Urothelium cell line (cell line): ENCODE measurements at regions not wholly inside any gene's neighbourhood (a gene's known extent, or its start where the extent isn't known, plus 50 kb on each side); places are given as distances from the start of the nearest gene placed in this dataset.
A peak's percentile ranks its signal among the peaks of the same experiment; 100 is the strongest.
"Not testable (repeated sequence)": the region's sequence is repeated elsewhere in the genome, so short reads cannot be mapped to it uniquely, and the experiment has no call there.

Experiments used
- DNase-seq: peaks from one replicate; pipeline ENCODE4 v3.0.0; 2011; ENCODE audit warnings: low spot score, mixed read lengths
- FAIRE-seq: peaks from 2 replicates; lab custom pipeline; 2011; peaks lifted over from hg19 to GRCh38; lab: Jason Lieb, UNC

DNA sequence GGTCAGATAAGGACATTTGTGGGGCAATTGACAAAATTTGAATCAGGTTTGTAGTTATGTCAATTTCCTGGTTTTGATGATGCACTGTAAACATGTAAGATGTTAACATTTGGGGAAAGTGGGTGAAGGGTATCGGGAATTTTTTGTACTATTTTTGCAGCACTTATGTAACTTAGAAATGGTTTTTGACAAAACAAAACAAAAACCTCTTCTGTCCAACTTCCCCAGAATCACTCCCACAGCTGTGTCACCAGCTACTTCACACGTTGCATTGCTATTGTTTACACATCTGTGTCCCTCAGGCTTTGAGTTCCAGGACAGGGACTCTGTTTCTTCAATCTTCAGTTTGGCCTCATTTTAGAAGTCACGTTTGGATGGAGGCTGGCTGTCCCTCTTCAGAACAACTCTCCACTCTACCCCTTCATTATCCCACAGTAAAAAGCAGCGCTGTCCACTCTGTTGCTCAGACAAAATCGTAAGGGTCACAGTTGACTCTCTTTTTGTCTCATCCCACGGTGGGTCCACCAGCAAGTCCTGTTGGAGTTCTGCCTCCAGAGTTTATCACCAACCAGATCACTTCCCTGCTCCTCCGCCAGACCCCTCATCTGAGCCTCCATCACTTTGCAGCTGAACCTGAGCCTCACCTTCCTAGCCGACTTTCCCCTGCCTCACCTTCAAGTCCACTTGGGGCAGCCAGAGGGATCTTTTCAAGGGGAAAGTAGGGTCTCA, 63.2 kb downstream of the NENF start:
- FAIRE-seq (no peak), DNase-seq (no peak)

DNA sequence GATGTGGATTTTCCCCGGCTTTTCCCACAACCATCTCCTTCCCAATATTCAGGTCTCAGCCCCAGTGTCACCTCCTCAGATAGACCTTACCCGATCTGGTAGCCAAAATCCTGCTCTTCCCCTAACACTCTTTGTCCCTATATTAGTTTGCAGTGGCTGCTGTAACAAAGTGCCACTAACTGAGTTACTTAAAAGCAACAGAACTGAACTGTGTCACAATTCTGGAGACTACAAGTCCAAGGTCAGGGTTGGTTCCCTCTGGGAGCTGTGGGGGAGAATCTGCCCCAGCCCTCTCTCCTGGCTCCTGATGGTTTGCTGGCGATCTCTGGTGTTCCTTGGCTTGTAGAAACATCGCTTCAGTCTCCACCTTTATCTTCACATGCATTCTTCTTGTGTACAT, 64.0 kb downstream of the NENF start:
- FAIRE-seq (no peak), DNase-seq (no peak)

DNA sequence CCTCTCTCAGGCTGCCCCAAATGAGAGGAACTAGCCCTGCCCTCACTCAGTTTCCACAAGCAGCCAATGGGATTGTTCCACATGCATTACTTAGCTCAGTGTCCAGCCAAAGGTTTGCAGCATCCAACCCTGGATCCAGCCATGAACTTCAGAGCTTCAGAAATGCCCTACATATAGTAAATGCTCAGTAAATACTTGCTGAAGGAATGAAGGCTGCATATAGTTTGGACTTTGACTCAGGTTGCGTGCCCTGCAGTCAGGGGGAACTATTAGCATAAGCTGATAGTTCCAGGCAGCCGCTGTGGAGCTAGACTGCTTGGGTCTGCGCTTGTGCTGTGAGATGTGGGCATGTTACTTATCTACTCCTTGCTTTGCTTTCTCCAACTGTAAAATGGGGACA, 64.8 kb downstream of the NENF start:
- FAIRE-seq = no peak

DNA sequence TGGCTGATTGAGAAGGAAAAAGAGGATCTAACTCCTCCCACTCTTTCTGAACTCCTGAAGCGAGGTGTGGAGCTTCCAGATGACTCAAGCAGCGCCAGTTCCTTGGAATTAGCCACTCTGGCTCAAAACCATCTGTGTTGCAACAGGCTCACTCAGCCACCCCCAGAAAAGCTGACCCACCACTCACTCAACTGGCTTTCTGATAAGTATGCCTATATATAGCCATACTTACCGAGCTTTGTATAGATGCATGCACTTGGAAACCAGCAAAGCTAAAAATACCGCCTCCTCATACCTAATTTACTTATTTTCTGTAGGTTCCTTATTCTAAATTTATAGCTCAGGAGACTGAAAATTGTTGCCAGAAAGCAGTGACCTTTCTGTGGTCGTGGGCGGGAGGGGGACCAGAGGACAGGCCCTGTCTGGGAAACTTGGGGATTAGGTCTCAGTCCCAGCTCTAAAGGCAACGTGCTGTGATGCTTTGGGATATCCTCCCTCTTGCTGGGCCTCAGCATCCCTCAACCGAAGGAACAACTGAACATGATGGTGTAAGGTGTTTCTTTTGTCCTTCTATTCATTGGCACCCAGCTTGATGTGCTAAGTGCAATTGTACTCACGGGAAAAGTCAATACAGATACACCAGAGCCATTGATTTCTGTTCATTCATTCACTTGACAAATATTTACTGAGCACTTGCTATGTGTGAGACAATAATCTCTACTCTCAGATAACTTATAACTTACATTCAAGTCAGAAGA, 65.7 kb downstream of the NENF start:
- DNase-seq (no peak), FAIRE-seq (no peak)

More for the DNA sequence above, 64.8 kb downstream of the NENF start:
- DNase-seq = no peak

DNA sequence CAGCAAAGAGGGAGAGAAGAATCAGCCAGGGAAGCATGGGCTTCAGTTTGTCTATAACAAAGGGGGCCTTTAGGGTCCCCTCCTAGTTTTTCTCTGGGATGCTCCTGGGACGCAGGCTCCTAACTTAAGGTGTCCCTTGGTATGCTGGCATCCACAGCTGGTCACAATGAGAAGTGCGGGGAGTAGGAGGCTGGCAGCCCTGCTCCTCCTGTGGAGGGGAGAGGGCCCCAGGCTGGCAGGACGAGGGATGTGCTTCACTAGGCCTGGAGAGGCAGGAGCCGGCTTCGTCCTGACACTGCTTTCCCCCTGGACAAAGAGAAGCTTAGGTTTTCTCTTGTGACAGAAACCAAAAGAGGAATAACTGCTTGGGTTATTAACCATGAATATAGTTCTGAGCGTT, 67.6 kb downstream of the NENF start:
- FAIRE-seq (no peak), DNase-seq (no peak)

DNA sequence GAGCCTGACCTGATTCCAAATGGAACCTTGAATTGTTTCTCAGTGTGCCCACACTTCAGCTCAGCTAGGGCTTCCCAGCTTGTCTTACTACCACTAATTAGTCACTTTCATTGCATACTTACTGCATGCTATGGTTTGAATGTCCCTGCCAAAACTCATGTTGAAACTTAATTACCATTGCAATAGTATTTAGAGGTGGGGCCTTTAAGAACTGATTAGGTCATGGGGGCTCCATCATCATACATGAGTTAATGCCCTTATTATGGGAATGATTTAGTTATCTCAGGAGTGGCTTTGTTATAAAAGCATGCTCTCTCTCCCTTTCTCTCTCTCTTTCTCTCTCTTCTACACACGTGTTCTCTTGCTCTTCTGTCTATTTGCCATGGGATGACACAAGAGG, 68.3 kb downstream of the NENF start:
- no peak for DNase-seq
- no peak for FAIRE-seq

DNA sequence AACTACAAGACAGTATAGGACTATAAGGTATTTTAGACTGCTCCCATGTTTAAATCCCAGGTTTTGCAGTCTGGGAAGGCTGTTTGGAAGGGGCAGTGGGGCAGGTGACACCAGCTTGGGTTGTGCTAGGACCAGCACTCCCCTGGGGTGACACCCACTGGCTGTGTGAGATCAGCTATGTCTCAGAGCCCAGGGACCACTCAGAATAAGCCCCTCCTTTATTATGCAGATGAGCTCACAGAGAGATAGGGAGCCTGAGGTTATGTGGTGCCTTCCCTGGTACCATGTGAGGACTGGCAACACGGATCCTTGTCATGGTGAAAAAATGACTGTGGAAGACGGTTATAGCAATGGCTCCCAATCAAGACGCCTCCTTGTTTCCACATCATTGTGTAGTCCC, 71.0 kb downstream of the NENF start:
- DNase-seq = no peak
- no peak for FAIRE-seq

DNA sequence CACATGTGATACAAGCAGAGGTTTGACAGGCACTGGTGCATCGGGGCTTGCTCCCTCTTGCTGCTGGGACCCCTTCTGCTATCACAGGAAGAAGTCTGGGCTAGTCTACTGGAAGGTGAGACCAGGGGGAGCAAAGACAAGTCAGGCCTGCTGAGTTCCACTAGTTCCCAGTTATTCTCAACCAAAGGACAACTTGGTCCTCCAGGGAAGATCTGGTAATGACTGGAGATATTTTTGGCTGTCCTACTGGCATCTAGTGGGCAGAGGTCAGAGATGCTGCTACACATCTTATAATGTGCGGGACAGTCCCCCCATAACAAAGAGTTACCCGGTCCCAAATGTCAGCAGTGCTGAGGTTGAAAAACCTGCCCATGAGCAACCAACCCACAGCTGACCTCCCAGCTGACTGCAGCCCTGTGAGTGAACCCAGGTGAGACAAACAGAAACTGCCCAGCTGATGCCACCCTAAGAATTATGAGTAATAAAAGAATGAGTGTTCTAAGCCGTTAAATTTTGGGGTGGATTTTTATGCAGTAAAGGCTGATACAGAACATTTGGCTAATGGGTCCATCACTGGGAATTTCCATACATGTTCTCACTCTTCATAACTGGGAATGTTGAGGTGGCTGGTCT, 71.6 kb downstream of the NENF start:
- DNase-seq (no peak), FAIRE-seq (no peak)

DNA sequence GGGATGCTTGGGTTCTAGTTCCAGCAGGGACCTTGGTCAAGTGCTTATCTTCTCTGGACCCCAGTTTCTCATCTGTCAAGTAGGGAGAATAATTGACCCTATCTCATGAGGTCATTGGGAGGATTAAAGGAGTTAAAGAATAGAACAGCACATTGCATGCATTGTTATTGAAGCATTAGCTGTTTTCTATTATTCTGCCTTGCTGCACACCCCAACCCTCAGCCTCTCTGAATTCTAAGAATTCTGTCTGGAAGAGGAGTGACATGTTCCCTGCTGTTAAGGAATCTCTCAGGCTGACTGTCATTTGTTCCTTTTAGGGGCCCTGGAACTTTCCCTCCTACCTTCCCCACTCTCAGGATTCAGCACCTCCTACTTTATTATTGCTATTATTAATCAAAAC, 73.9 kb downstream of the NENF start:
- FAIRE-seq = no peak
- DNase-seq = no peak

DNA sequence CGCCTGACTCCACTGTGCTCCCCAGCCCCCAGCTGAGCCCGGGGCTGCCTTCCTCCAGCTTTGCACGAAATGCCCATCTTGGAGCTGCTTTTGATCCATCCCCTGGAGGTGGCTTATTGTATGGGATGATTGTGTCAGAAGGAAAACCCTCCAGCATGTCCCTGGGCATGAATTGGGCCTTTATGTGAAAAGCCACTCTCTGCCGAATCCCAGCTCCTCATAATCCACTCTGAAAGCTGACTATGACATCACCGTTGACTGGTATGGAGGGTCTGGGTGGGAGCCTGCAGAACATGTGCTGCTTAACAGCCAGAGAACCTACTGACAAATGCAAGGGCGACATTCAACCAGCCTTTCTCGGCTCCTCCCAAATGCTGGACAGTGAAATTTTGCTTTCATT, 74.6 kb downstream of the NENF start:
- DNase-seq = no peak
- no peak for FAIRE-seq

DNA sequence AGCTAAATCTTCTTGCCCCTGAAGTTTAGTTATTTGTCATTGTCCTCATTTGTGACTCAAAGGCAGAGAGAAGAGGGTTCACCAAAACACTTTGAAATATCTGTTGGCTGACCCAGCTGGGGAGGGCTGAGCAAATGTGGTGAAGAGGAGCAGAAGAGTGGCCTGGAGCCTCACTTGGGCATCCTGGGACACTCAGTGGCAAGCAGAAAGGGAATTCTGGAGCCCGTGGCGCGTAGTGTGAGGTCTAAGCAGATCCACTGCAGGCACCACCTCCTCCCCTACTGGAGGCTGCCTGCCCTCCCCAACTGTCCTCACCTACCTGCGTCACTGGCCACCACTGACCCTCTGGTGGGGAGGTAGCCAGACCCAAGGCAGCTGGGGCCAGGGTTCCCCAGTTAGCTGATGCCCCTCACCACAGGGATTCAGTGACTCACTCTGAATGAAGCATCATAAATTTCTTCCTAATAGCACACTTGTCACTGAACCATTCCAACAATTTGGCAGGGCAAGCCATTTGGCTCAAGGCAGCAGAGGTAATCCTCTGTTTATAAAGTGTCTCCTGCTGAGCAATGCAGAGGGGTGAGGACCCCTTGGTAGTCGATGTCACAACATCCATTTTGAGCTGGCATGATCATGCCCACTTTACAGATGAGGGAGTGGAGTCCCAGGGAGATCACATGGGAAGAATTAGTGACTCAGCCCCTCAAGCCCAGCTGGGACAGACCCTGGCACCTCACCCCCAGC, 80.3 kb downstream of the NENF start:
- FAIRE-seq (peak; percentile 89), DNase-seq (peak; percentile 68)

DNA sequence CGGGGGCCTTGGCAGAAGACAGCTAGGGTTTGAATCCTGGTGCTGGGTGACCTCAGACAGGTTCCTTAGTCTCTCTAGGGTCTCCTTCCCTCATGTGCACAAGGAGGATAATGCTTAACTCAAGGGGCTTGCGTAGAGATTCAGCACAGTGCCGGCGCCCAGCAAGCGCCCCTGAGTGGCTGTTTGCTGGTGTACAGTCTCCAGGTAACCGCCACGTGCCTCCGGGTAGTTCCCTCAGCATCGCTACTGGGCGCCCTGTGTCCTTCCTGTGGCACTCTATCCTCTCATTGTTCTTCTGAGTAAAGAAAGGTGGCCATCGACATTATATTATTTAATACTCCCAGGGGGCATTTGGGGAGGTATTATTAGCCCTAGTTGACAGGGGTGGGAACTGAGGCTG, 80.9 kb downstream of the NENF start:
- FAIRE-seq = no peak

DNA sequence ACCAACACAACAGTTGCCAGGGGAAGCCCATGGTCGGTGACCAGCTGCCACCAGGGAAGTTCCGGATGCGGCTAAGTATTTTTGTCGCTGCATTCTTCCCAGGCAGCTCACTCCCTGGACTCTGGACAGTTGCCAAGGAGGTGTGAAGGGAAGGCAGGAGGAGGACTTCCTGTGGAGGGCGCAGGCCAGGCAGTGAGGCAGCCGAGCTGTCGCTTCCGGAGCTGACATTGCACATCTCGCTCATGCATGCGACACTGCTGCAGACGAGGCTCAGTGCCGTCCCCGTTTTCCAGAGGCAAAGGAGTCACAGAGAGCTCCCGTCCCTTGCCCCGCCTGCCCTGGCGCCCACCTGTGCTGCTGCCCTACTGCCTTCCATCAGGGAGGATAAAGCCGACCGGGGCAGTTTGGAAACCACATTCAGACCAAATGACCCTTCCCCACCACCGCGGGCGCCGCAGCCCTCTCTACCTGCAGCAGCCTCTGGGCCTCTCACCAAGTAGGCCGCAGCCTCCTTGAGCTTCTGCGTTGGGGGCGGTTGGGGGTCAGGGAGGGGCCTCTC, 81.4 kb downstream of the NENF start:
- FAIRE-seq = peak; percentile 95
- peak; percentile 91 for DNase-seq

More for the DNA sequence above, 80.9 kb downstream of the NENF start:
- peak; percentile 41 for DNase-seq

DNA sequence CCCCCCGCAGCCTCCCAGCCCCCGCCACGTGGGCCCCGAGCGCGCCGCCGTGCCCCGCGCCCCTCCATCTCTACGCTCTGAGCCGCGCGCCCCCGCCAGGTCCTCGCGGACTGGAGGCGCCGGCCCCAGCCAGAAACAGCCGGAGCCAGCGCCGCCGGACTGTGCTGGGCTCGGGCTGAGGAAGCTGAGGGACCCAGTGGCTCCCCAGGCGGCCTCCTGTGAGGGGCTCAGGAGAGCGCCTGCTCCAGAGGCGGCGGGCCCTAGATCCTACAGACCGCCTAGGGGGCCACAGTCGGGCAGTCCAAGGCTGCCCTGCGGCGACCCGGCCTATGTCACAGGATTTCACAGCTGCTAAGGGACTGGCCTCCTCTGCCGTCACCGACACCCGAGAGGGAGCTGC, 82.1 kb downstream of the NENF start:
- DNase-seq (no peak), FAIRE-seq (no peak)

DNA sequence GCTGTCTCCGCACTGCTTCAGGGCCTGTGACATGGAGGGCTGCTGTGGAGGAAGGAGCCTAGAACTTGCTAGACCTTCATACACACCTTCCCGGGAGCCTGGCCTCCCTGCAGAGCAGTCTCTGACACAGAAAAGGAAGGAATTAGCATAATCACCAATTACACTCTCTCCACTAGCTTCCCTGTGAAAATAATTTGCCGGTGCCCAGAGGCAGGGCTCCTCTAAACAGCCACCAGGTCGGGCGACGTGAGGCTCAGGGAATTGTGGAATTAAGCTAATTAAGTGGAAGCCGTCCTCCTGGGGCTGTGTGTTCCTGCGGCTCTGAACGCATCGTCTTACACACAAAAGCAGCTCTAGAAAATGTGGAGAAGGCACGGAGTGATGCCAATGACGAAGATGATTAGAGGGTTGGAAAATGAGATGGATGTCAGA, 82.6 kb downstream of the NENF start:
- DNase-seq (no peak), FAIRE-seq (no peak)

DNA sequence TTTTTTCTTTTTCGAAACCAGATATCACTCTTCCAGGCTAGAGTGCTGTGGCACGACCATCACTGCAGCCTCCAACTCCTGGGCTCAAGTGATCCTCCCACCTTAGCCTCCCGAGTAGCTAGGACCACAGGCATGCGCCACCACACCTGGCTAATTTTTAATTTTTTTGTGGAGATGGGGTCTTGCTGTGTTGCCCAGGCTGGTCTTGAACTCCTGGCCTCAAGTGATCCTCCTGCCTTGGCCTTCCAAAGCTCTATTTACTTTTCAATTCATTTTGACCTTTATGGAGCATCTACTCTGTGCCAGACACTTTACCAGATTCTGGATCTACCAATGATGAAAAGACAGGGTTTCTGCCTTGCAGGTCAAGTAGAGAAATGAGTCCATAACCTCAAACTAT, 83.3 kb downstream of the NENF start:
- not testable (repeated sequence) for FAIRE-seq, DNase-seq

DNA sequence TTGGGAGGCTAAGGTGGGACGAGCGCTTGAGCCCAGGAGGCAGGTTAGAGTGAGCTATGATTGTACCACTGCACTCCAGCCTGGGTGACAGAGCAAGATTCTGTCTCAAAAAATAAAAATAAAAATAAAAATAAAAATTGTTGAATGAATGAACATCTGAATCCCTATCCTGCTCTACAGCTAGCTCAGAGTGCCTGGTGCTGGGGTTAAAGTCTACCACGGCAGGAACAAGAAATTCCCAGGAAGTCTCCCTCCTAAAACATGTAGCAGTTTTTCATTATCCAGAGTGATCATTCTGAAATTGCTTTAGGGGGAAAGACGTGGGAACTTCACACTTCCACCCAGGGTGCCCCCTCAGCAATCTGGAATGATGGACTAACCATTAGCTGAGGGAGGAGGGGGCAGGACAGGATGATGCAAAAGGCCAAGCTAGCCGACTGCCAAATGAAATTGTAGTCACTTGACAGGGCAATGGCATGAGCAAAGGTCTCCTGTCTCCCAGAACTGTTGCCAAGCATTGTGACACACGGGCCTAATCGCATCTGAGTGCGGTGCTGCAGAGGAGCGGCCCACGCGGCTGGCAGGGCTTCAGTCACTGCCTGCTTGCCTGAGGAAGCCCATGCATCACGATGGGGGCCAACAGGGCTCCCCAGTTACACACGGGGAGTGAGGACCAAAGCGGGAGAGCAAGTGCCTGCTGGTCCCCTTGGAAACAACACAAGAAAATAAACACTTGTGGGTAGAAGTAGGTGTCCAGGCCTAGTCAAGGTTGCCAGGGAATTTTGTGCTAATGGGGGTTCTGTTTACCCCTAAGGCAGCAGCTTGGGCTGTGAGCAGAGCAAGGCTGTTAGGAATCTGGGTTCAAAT, 85.7 kb downstream of the NENF start:
- DNase-seq (peak; percentile 26), FAIRE-seq (peak; percentile 20)

DNA sequence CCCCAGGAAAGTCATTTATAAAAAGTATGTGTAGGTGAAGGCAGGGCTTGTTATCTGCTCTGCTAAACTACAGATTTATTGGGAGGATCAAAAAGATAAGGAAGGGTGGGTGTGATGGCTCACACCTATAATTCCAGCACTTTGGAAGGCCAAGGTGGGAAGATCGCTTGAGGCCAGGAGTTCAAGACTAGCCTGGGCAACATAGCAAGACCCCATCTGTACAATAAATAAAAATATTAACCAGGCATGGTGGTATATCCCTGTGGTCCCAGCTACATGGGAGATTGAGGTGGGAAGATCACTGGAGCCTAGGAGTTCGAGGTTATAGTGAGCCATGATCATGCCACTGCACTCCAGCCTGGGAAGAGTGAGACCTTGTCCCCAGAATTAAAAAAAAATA, 86.4 kb downstream of the NENF start:
- FAIRE-seq = no peak
- DNase-seq = no peak

DNA sequence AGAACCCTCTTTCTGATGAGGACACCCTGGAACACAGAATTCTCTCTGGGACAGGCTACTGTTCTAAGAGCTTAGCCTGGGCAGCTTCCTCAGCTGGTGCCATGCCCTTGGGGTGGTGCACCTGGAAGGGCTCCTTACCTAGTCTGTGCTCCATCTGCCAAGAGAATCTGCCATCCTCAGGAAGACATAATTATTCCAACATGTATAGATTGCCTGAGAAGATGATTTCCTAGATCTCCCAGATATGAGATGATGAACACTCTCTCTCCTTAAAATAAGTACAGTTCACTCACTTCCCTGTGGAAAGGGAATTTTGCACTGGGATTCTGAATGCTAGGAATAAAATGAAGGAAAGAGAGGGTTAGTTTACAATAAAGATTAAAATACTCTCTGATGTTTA, 87.6 kb downstream of the NENF start:
- FAIRE-seq (no peak), DNase-seq (no peak)

DNA sequence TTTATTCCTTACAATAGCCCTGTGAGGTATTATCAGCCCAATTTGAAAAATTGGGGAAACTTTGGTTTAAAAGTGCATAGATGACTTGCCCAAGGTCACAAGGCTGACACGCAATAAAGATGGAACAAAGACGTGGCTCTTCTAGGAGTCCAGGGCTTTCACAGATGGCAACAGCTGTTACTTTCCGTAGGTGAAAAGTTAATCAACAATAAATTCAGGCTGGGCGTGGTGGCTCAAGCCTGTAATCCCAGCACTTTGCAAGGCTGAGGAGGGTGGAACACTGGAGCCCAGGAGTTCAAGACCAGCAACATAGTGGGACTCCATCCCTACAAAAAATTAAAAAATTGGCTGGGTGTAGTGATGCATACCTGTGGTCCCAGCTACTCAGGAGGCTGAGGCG, 87.8 kb upstream of the ATF3 start:
- DNase-seq (no peak), FAIRE-seq (no peak)
